GM12873 (cell line): ENCODE measurements at regions not wholly inside any gene's neighbourhood (a gene's known extent, or its start where the extent isn't known, plus 50 kb on each side); places are given as distances from the start of the nearest gene placed in this dataset.

Experiments used
- TF ChIP-seq, protein P1 (sequence below): IDR thresholded peaks from 2 replicates; pipeline ENCODE4 v1.5.1; 2012; ENCODE audit warnings: low read depth, mild to moderate bottlenecking, moderate library complexity, low read length, control low read depth; ENCODE audit not compliant: insufficient read depth; ENCODE audit errors: missing control alignments

DNA sequence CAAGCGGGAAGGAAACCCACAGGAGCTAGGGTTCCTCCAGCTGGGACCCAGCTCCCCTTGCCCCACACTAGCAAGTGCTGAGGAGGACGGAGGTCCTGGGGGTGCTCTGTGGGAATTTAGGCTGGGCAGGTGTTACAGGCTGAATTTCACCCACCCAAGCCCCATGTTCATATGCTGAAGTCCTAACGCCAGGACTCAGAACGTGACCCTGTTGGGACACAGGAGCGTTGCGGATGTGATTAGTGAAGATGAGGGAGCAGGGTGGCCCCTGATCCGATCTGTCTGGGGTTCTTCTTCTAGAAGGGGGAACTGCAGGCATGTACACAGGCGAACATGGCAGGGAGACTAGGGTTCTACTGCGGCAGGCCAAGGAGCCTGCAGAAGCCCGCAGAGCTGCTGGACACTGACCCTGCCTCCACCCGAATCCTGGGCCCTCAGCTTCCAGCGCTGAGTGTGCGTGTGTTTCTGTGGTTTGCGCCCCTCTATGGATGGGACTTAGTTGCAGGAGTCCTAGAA lies 103.4 kb upstream of the FGF3 start:
- TF ChIP-seq, protein P1, sequence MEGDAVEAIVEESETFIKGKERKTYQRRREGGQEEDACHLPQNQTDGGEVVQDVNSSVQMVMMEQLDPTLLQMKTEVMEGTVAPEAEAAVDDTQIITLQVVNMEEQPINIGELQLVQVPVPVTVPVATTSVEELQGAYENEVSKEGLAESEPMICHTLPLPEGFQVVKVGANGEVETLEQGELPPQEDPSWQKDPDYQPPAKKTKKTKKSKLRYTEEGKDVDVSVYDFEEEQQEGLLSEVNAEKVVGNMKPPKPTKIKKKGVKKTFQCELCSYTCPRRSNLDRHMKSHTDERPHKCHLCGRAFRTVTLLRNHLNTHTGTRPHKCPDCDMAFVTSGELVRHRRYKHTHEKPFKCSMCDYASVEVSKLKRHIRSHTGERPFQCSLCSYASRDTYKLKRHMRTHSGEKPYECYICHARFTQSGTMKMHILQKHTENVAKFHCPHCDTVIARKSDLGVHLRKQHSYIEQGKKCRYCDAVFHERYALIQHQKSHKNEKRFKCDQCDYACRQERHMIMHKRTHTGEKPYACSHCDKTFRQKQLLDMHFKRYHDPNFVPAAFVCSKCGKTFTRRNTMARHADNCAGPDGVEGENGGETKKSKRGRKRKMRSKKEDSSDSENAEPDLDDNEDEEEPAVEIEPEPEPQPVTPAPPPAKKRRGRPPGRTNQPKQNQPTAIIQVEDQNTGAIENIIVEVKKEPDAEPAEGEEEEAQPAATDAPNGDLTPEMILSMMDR, result no peak

- TF ChIP-seq, protein P1, result no peak
These were observed 104.0 kb upstream of the FGF3 start for GRCh38 chr11:69923196-69923595.

DNA sequence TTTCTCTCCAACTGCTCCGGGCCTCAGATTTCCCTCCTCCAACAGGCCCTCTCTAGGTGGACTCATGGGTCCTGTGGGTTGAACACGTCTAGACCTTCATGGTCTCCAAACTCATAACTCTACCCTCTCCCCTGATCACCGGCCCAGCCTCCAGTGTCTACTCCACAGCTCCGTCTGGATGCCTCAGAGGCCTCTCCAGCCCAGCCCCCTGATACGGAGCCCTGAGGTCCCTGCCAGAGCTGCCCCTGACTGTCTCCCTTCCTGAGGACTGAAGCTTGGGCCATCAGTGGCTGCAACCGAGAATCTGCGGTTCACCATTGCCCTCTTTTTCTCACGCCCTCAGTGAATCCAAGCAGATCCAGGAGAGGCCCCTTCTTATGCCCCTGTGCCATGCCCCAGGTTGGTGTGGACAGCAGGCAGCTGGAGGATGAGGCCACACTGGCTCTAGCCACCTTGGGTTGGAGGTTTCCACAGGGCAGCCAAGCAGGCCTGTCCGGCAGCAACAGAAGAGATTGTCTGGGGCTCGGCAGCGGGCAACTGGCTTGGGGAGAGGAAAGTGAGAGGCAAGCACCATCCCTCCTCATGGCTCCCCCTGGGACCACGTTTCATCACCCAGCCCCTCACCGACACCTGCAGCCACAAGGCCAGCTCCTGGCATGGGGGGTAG lies 104.6 kb upstream of the FGF3 start:
- TF ChIP-seq, protein P1, result no peak

DNA sequence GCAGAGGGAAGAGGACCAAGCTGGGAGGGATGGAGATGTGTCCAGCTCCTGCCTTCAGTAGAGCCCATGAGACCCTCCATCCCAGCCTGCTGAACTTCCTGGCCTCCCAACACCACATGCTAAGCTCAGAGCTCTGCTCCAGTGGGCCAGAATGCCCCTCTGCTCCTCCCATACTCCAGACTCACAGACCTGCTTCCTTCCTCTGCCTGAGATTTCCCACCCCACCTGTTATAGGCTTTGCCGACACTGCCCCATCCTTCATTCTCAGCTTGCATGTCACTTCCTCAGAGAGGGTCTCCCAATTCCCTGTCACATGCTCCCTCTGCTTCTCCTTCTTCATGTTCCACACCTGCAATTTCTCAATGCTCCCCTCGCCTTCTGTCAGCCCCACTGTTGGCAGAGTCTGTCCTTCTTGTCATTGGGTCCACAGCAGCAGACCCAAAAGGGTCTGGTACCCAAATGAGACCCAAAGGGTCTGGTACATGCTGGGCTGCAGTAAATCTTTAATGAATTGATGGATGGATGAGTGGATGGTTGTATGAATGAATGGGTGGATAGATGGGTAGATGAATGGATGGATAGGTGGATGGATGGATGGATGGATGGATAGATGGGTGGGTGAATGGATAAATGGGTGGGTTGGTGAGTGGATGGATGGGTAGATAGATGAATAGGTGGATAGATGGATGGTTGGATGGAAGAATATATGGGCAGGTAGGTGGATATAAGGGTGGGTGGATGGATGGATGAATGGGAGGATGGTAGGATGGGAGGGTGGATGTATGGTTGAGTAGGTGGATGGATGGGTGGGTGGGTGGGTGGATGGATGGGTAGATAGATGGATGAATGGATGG lies 105.3 kb upstream of the FGF3 start:
- TF ChIP-seq, protein P1, result no peak

DNA sequence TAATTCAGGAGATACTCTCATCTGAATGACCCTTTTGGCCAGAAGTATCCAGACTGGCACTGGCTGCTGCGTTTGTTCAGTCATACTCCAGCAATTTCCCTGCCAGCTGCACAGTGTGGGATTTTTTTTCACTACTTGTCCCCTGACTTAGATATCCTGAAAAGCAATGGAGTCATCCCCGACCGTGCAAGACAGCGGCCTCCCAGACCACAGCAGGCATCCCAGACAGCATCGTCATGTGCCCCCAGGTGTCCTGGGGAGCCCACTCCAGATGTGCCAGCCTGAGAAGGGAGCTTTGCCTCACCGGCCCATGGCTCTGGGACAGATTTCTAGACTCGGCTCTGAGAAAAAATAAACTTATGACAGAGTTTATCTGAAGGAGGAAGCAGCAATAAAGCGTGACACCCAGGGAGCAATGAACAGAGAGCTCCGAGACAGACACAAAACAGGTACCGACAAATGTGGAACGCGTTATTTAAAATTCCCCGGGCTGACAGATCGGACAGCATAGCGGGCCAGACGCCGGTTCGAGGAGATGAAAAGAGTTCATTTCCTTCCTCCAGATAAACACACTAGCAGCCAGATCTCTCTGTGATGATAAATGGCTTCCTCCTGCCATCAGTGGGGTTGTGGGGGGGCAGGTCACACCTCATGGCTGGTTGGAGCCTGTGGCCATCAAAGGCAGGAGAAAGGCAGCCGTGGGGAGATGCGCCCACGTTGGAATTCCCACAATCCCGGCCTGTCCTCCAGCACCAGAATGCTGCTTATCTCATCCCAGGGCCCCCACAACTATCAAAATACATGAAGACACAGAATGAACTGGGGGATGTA lies 106.4 kb upstream of the FGF3 start:
- TF ChIP-seq, protein P1, result no peak

DNA sequence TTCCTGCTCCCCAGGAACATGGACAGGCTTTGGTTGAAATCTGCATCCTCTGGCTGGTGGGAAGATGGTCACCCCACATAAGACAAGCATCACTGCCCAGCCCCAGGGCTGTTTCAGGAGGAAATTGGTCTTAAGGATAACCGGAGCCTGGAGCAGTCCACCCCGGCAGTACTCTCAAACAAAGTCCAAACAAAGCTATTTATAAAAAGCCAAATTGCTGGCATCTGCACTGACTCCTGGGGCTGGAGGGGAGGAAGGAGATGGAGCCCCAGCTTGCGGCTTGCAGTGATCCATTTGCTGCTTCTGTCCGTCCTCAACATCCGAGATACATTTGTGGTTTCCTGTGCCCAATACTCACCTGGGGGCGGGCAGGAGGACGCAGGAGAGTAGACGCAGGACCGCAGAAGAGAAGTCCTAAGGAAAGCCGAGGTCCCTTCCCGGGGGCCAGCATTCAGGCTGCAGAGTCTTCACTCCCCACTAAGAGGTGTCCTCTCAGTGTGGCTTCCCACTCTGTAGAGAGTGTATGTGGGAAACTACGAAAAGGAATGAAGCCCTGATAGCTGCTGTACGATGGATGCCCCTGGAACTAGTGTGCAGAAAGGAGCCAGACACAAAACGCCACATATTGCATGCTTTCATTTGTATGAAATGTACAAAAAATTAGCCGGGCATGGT lies 107.3 kb upstream of the FGF3 start:
- TF ChIP-seq, protein P1, result no peak
